Fibroblast of the aortic adventitia (primary cell): ENCODE measurements at regions not wholly inside any gene's neighbourhood (a gene's known extent, or its start where the extent isn't known, plus 50 kb on each side); places are given as distances from the start of the nearest gene placed in this dataset.

Source experiments
- DNase-seq: peaks from one replicate; pipeline ENCODE4 v3.0.0-alpha.2; 2010; ENCODE audit warnings: low read depth
- H3K4me3 ChIP-seq: 2 replicates; pipeline ENCODE4 v1.5.1; 2011; ENCODE audit warnings: low read depth, mild to moderate bottlenecking, control low read depth, low read length, moderate library complexity
- TF ChIP-seq, protein P1 (sequence below): IDR thresholded peaks from 2 replicates; pipeline ENCODE4 v1.5.1; 2011; ENCODE audit warnings: mild to moderate bottlenecking, low read length, control low read depth, inconsistent platforms; ENCODE audit not compliant: insufficient read depth

DNA sequence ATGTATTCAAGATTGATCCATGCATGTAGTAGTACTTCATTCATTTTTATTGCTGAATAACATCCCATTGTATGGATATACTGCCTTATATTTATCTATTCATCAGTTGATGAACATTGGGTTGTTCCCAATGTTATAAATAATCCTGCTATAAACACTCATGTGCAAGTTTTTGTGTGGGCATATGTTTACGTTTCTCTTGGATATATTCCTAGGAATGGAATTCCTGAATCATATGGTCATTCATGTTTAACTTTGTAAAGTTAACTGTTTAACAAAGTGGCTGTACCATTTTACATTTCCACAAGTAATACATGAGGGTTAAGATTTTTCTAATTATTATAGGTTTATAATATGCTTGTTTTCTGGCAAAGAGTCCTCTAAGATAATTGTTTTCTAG is 1568.2 kb upstream of the SEL1L start:
- no peak for DNase-seq

DNA sequence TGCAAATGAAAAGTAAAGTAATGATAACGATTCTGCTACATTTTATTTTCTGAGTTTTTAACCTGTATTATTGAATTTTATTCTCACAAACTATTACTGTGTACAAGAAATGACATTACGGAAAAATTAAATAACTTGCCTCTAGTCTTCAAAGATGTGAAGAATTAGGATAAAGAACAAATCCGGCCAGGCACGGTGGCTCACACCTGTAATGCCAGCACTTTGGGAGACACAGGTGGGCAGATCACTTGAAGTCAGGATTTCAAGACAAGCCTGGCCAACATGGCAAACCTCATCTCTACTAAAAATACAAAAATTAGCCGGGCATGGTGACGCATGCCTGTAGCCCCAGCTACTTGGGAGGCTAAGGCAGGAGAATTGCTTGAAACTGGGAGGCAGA is 1584.4 kb upstream of the SEL1L start:
- TF ChIP-seq, protein P1, sequence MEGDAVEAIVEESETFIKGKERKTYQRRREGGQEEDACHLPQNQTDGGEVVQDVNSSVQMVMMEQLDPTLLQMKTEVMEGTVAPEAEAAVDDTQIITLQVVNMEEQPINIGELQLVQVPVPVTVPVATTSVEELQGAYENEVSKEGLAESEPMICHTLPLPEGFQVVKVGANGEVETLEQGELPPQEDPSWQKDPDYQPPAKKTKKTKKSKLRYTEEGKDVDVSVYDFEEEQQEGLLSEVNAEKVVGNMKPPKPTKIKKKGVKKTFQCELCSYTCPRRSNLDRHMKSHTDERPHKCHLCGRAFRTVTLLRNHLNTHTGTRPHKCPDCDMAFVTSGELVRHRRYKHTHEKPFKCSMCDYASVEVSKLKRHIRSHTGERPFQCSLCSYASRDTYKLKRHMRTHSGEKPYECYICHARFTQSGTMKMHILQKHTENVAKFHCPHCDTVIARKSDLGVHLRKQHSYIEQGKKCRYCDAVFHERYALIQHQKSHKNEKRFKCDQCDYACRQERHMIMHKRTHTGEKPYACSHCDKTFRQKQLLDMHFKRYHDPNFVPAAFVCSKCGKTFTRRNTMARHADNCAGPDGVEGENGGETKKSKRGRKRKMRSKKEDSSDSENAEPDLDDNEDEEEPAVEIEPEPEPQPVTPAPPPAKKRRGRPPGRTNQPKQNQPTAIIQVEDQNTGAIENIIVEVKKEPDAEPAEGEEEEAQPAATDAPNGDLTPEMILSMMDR, result no peak
- H3K4me3 ChIP-seq, result no peak overlapping the region
- no peak for DNase-seq

More for the DNA sequence above, 1568.2 kb upstream of the SEL1L start:
- H3K4me3 ChIP-seq, result no peak overlapping the region
- TF ChIP-seq, protein P1, result no peak

- TF ChIP-seq, protein P1, result no peak
- no peak for DNase-seq
- no peak overlapping the region for H3K4me3 ChIP-seq
These were observed 1586.5 kb upstream of the SEL1L start for GRCh38 chr14:83120187-83120586.

GRCh38 chr14:83126076-83126475 is 1592.4 kb upstream of the SEL1L start:
- H3K4me3 ChIP-seq, result no peak overlapping the region

DNA sequence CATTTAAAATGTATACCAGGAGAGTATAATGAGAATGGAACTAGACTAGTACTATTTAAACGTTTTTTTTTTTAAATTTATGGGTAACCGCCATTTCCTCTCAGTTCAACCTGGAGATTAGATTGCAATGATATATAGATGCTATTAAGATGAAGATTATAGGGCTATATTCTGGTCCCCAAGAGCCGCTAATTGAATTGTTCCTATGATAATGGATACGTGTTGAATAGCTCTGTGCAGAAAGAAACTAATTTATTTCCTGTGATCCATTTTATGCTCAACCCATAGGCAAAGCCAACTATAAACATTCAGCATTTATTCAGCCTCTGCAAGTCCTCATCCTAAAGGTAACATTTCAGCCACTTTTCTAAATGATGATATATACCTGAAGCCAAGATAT is 1595.1 kb upstream of the SEL1L start:
- TF ChIP-seq, protein P1, result no peak

More at GRCh38 chr14:83126076-83126475, 1592.4 kb upstream of the SEL1L start:
- TF ChIP-seq, protein P1, result no peak
- no peak for DNase-seq

DNA sequence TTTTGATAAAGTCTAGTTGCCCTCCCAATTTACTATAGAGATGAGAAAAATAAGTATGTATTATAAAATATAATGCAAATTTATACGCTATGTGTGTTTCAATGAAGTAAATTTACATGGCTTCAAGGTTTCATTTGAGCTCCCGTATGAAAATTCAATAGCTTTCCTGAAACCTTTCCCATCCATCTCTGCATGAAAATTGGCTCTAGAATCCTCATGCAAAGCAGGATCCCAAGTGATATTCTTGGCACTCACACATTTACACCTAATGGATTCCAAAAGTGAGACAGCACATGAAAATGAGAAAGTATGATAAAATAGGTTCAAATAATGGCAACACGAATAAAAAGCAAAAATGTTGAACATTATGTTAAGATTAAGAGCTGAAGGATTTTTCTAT is 1595.8 kb upstream of the SEL1L start:
- no peak overlapping the region for H3K4me3 ChIP-seq
- DNase-seq, result no peak
- TF ChIP-seq, protein P1, result no peak

More for the DNA sequence above, 1595.1 kb upstream of the SEL1L start:
- DNase-seq, result no peak
- H3K4me3 ChIP-seq, result no peak overlapping the region

- H3K4me3 ChIP-seq, result no peak overlapping the region
- no peak for DNase-seq
- TF ChIP-seq, protein P1, result no peak
These were observed 1600.5 kb upstream of the SEL1L start for GRCh38 chr14:83133981-83134645.
